DND-41 (cell line): ENCODE measurements at regions not wholly inside any gene's neighbourhood (a gene's known extent, or its start where the extent isn't known, plus 50 kb on each side); places are given as distances from the start of the nearest gene placed in this dataset.

ENCODE experiments used
- ATAC-seq: fragments of 200-7000 bp; cut with Tn5 transposase; 3 replicates; pipeline ENCODE4 v1.9.1; 2021; ENCODE audit warnings: low read depth; ENCODE audit not compliant: insufficient read depth
- DNase-seq: peaks from one replicate; pipeline ENCODE4 v3.0.0-alpha.2; 2020
- H2AFZ ChIP-seq: 2 replicates; pipeline ENCODE4 v1.6.0; 2012; ENCODE audit warnings: low read depth, low read length
- H3K27ac ChIP-seq: 2 replicates; pipeline ENCODE4 v1.5.1; 2012; ENCODE audit warnings: low read length, inconsistent platforms
- H3K27me3 ChIP-seq: fragments of 200-600 bp; sonication (generic); 2 replicates; pipeline ENCODE4 v1.6.0; 2012; ENCODE audit warnings: low read length, mild to moderate bottlenecking, inconsistent platforms; ENCODE audit not compliant: insufficient read depth, poor library complexity
- H3K36me3 ChIP-seq: 2 replicates; pipeline ENCODE4 v1.5.1; 2012; ENCODE audit warnings: low read length, inconsistent platforms; ENCODE audit not compliant: insufficient read depth
- H3K4me1 ChIP-seq: 2 replicates; pipeline ENCODE4 v1.5.1; 2012; ENCODE audit warnings: mild to moderate bottlenecking, low read length; ENCODE audit not compliant: insufficient read depth
- H3K4me2 ChIP-seq: 2 replicates; pipeline ENCODE4 v1.6.0; 2012; ENCODE audit warnings: mild to moderate bottlenecking, moderate library complexity, low read length, inconsistent platforms; ENCODE audit not compliant: insufficient read depth
- H3K4me3 ChIP-seq, 2 experiments: fragments of 200-600 bp in 1 of 2; shearing (Covaris generic) in 1 of 2; 2 replicates each; pipeline ENCODE4 v1.5.1; 2012 to 2016; ENCODE audit warnings: inconsistent platforms in 2 of 2, low read length in 2 of 2, mild to moderate bottlenecking in 2 of 2, low read depth in 1 of 2, moderate library complexity in 1 of 2
- H3K79me2 ChIP-seq: 2 replicates; pipeline ENCODE4 v1.6.0; 2012; ENCODE audit warnings: low read length, inconsistent platforms; ENCODE audit not compliant: insufficient read depth
- H3K9ac ChIP-seq: 2 replicates; pipeline ENCODE4 v1.6.0; 2012; ENCODE audit warnings: low read depth, mild to moderate bottlenecking, inconsistent platforms, low read length, moderate library complexity
- H3K9me3 ChIP-seq: 2 replicates; pipeline ENCODE4 v1.5.1; 2012; ENCODE audit warnings: low read length, moderate library complexity, mild to moderate bottlenecking, inconsistent platforms; ENCODE audit not compliant: insufficient read depth, severe bottlenecking
- H4K20me1 ChIP-seq: 2 replicates; pipeline ENCODE4 v1.6.0; 2012; ENCODE audit warnings: low read length; ENCODE audit not compliant: insufficient read depth
- CTCF ChIP-seq: IDR thresholded peaks from 2 replicates; pipeline ENCODE4 v1.5.1; 2012; ENCODE audit warnings: borderline replicate concordance, low read length, moderate library complexity, mild to moderate bottlenecking; ENCODE audit not compliant: poor library complexity, severe bottlenecking; ENCODE audit errors: extremely low read depth
- EZH2 ChIP-seq: IDR thresholded peaks from 3 replicates; pipeline ENCODE4 v1.6.1; 2012; ENCODE audit warnings: borderline replicate concordance, low read depth, mild to moderate bottlenecking, moderate library complexity, low read length, inconsistent platforms; ENCODE audit not compliant: severe bottlenecking

- Histone ChIP-seq H3K4me2 (no peak overlapping the region), H3K9ac (no peak overlapping the region), H3K27ac (no peak overlapping the region), H3K79me2 (no peaks in the 10 kb centered on the region), H2AFZ (no peak overlapping the region), H4K20me1 (no peaks in the 10 kb centered on the region), H3K27me3 (no peaks in the 10 kb centered on the region), H3K4me3 (no peak overlapping the region), H3K9me3 (no peaks in the 10 kb centered on the region), H3K4me1 (no peaks in the 10 kb centered on the region), H3K36me3 (no peaks in the 10 kb centered on the region)
- TF ChIP-seq CTCF = no peak
- ATAC-seq (no peak), DNase-seq (no peak)
These were observed 103.1 kb upstream of the USP24 start for GRCh38 chr1:55318116-55318817.

- DNase-seq = no peak
- no peak for TF ChIP-seq CTCF
- no peak for TF ChIP-seq EZH2
- Histone ChIP-seq H3K9ac (no peak overlapping the region), H3K4me1 (no peaks in the 10 kb centered on the region), H3K4me2 (no peak overlapping the region), H2AFZ (no peak overlapping the region), H4K20me1 (no peaks in the 10 kb centered on the region), H3K27me3 (no peaks in the 10 kb centered on the region), H3K4me3 (no peak overlapping the region), H3K9me3 (no peaks in the 10 kb centered on the region), H3K79me2 (no peaks in the 10 kb centered on the region), H3K27ac (no peak overlapping the region), H3K36me3 (no peaks in the 10 kb centered on the region)
- ATAC-seq = no peak
These were observed 102.5 kb upstream of the USP24 start for GRCh38 chr1:55317673-55318072.

GRCh38 chr1:55316947-55317662, 101.9 kb upstream of the USP24 start:
- no peak for TF ChIP-seq EZH2
- H3K79me2 ChIP-seq = no peaks in the 10 kb centered on the region
- no peaks in the 10 kb centered on the region for H3K36me3 ChIP-seq
- no peak overlapping the region for H3K4me3 ChIP-seq
- no peak overlapping the region for H3K9ac ChIP-seq
- no peaks in the 10 kb centered on the region for H4K20me1 ChIP-seq
- DNase-seq (no peak), ATAC-seq (no peak)
- H3K4me1 ChIP-seq = no peaks in the 10 kb centered on the region
- no peak overlapping the region for H2AFZ ChIP-seq
- no peaks in the 10 kb centered on the region for H3K27me3 ChIP-seq
- no peaks in the 10 kb centered on the region for H3K9me3 ChIP-seq
- H3K4me2 ChIP-seq = no peak overlapping the region
- H3K27ac ChIP-seq = no peak overlapping the region

GRCh38 chr1:55316502-55316901, 101.3 kb upstream of the USP24 start:
- H3K4me3 ChIP-seq = no peak overlapping the region
- no peak overlapping the region for H3K4me2 ChIP-seq
- H2AFZ ChIP-seq = no peak overlapping the region
- H3K4me1 ChIP-seq = no peaks in the 10 kb centered on the region
- H3K79me2 ChIP-seq = no peaks in the 10 kb centered on the region
- no peak overlapping the region for H3K9ac ChIP-seq
- H3K27ac ChIP-seq = no peak overlapping the region
- no peaks in the 10 kb centered on the region for H3K36me3 ChIP-seq
- H3K27me3 ChIP-seq = no peaks in the 10 kb centered on the region
- ATAC-seq (no peak), DNase-seq (no peak)
- TF ChIP-seq CTCF = no peak
- TF ChIP-seq EZH2 = no peak
- no peaks in the 10 kb centered on the region for H3K9me3 ChIP-seq
- H4K20me1 ChIP-seq = no peaks in the 10 kb centered on the region
